C4-2B (cell line): ENCODE measurements at regions not wholly inside any gene's neighbourhood (a gene's known extent, or its start where the extent isn't known, plus 50 kb on each side); places are given as distances from the start of the nearest gene placed in this dataset.

Experiments
- H3K27ac ChIP-seq: fragments of 450-650 bp; 2 replicates; pipeline ENCODE4 v1.5.1; 2017
- CTCF ChIP-seq: fragments of 450-650 bp; conservative IDR thresholded peaks from 2 replicates; pipeline ENCODE4 v1.5.1; 2017; ENCODE audit warnings: mild to moderate bottlenecking
- ZFX ChIP-seq: fragments of 450-650 bp; IDR thresholded peaks from 2 replicates; pipeline ENCODE4 v1.6.1; 2017

- TF ChIP-seq CTCF (no peak), ZFX (no peak)
- no peak overlapping the region for H3K27ac ChIP-seq
Measured at GRCh38 chr10:3606309-3606708, 178.7 kb downstream of the KLF6 start.

- H3K27ac ChIP-seq: no peak overlapping the region
- TF ChIP-seq ZFX (no peak), CTCF (no peak)
Measured at GRCh38 chr10:3605882-3606281, 179.1 kb downstream of the KLF6 start.

GRCh38 chr10:3595736-3596135 is 189.3 kb downstream of the KLF6 start:
- H3K27ac ChIP-seq: no peak overlapping the region
- no peak for TF ChIP-seq CTCF

- TF ChIP-seq ZFX (no peak), CTCF (no peak)
- H3K27ac ChIP-seq: no peak overlapping the region
Measured at GRCh38 chr10:3593611-3594010, 191.4 kb downstream of the KLF6 start.

- H3K27ac ChIP-seq: no peak overlapping the region
- no peak for TF ChIP-seq ZFX
- TF ChIP-seq CTCF: no peak
Measured at GRCh38 chr10:3592424-3592823, 192.6 kb downstream of the KLF6 start.

- no peak overlapping the region for H3K27ac ChIP-seq
- TF ChIP-seq CTCF (no peak), ZFX (no peak)
Measured at GRCh38 chr10:3588816-3589215, 196.2 kb downstream of the KLF6 start.

- H3K27ac ChIP-seq: no peak overlapping the region
- no peak for TF ChIP-seq CTCF
- no peak for TF ChIP-seq ZFX
Measured at GRCh38 chr10:3588346-3588745, 196.7 kb downstream of the KLF6 start.
